ENCODE measurements at regions not wholly inside any gene's neighbourhood (a gene's known extent, or its start where the extent isn't known, plus 50 kb on each side); places are given as distances from the start of the nearest gene placed in this dataset.

- Mint-ChIP-seq H3K27me3 (ENCODE audit: low read depth) (no peaks in the 10 kb centered on the region), H3K9me3 (ENCODE audit: low read depth) (peaks cover 22% of the 10 kb centered on the region), H3K4me3 (ENCODE audit: unreplicated experiment) (no peak overlapping the region), H3K27ac (ENCODE audit: unreplicated experiment) (no peak overlapping the region), H3K4me1 (ENCODE audit: low read depth) (no peaks in the 10 kb centered on the region), H3K36me3 (ENCODE audit: low read depth) (no peaks in the 10 kb centered on the region)
- no peak for TF ChIP-seq CTCF (IDR thresholded peaks at IDR 0.05)
- DNase-seq (ENCODE audit: low spot score) = no peak
These were observed 108.6 kb upstream of the PPP1R2C start for GRCh38 chrX:42886519-42886918.

- no peak for DNase-seq (ENCODE audit: low spot score)
- no peaks in the 10 kb centered on the region for H3K4me1 Mint-ChIP-seq (ENCODE audit: low read depth)
- H3K27me3 Mint-ChIP-seq (ENCODE audit: low read depth) = no peaks in the 10 kb centered on the region
- H3K36me3 Mint-ChIP-seq (ENCODE audit: low read depth) = no peaks in the 10 kb centered on the region
- H3K27ac Mint-ChIP-seq (ENCODE audit: unreplicated experiment) = no peak overlapping the region
- H3K9me3 Mint-ChIP-seq (ENCODE audit: low read depth) = peaks cover 4% of the 10 kb centered on the region
- H3K4me3 Mint-ChIP-seq (ENCODE audit: unreplicated experiment) = no peak overlapping the region
- no peak for TF ChIP-seq CTCF (IDR thresholded peaks at IDR 0.05)
These were observed 123.0 kb upstream of the PPP1R2C start for GRCh38 chrX:42900947-42901346.

DNA sequence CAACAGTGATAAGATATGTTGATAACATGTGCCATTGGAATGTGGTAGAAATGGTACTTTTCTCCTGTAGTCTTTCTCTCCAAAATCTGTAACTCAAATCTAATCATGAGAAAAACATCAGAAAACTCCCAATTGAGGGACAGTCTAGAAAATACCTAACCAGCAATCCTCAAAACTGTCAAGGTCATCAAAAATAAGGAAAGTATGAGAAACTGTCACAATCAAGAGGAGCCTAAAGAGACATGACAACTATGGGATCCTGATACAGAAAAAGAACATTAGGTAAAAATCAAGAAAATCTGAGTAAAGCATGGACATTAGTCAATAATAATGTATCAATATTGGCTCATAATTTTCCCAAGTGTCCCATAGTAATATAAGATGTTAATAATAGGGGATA, 124.5 kb upstream of the PPP1R2C start:
- H3K27ac Mint-ChIP-seq (ENCODE audit: unreplicated experiment) = no peak overlapping the region
- H3K36me3 Mint-ChIP-seq (ENCODE audit: low read depth) = no peaks in the 10 kb centered on the region
- no peaks in the 10 kb centered on the region for H3K4me1 Mint-ChIP-seq (ENCODE audit: low read depth)
- no peak for TF ChIP-seq CTCF (IDR thresholded peaks at IDR 0.05)
- DNase-seq (ENCODE audit: low spot score) = no peak
- H3K4me3 Mint-ChIP-seq (ENCODE audit: unreplicated experiment) = no peak overlapping the region
- no peaks in the 10 kb centered on the region for H3K27me3 Mint-ChIP-seq (ENCODE audit: low read depth)
- H3K9me3 Mint-ChIP-seq (ENCODE audit: low read depth) = peaks cover 13% of the 10 kb centered on the region

GRCh38 chrX:42920752-42921151, 142.8 kb upstream of the PPP1R2C start:
- Mint-ChIP-seq H3K27me3 (ENCODE audit: low read depth) (no peaks in the 10 kb centered on the region), H3K27ac (ENCODE audit: unreplicated experiment) (no peak overlapping the region), H3K9me3 (ENCODE audit: low read depth) (peaks cover 21% of the 10 kb centered on the region), H3K36me3 (ENCODE audit: low read depth) (no peaks in the 10 kb centered on the region), H3K4me1 (ENCODE audit: low read depth) (no peaks in the 10 kb centered on the region), H3K4me3 (ENCODE audit: unreplicated experiment) (no peak overlapping the region)
- no peak for TF ChIP-seq CTCF (IDR thresholded peaks at IDR 0.05)
- no peak for DNase-seq (ENCODE audit: low spot score)

- Mint-ChIP-seq H3K27me3 (ENCODE audit: low read depth) (no peaks in the 10 kb centered on the region), H3K9me3 (ENCODE audit: low read depth) (peaks cover 11% of the 10 kb centered on the region), H3K4me1 (ENCODE audit: low read depth) (no peaks in the 10 kb centered on the region), H3K4me3 (ENCODE audit: unreplicated experiment) (no peak overlapping the region), H3K27ac (ENCODE audit: unreplicated experiment) (no peak overlapping the region), H3K36me3 (ENCODE audit: low read depth) (no peaks in the 10 kb centered on the region)
- DNase-seq (ENCODE audit: low spot score) = no peak
- TF ChIP-seq CTCF (IDR thresholded peaks at IDR 0.05) = no peak
These were observed 152.1 kb upstream of the PPP1R2C start for GRCh38 chrX:42930071-42930470.

Measured in chondrocyte (in vitro differentiated cells).